ENCODE measurements at regions not wholly inside any gene's neighbourhood (a gene's known extent, or its start where the extent isn't known, plus 50 kb on each side); places are given as distances from the start of the nearest gene placed in this dataset.
A peak's percentile ranks its signal among the peaks of the same experiment; 100 is the strongest.

DNA sequence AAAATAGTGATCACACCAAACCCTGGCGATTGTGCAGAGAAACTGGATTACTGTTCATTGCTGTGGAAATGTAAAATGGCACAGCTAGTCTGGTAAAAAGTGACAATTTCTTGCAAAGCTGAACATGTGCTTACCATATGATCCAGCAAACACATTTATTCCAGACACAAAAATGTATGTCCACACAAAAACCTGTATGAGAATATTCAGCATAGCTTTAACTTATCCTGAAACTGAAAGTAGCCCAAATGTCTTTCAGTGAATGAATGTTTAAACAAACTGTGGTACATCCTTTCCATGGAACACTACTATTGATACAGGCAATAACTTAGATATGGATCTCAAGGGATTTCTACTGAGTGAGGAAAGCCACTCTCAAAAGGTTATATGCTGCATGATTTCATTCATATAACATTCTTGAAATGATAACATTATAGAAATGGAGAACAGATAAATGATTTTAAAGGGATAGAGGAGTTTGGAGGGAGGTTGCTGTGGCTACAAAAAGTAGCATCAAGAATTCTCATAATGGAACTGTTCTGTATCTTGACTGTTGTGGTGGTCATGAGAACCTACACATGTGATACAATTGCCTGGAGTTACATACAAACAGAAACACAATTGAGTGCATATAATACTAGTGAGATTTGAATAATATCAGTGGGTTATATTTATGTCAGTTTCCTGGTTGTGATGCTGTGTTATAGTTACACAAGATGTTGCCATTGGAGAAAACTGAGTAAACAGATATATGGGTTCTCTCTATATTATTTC is 70.7 kb upstream of the DPH6 start:
- TF ChIP-seq, protein P1, sequence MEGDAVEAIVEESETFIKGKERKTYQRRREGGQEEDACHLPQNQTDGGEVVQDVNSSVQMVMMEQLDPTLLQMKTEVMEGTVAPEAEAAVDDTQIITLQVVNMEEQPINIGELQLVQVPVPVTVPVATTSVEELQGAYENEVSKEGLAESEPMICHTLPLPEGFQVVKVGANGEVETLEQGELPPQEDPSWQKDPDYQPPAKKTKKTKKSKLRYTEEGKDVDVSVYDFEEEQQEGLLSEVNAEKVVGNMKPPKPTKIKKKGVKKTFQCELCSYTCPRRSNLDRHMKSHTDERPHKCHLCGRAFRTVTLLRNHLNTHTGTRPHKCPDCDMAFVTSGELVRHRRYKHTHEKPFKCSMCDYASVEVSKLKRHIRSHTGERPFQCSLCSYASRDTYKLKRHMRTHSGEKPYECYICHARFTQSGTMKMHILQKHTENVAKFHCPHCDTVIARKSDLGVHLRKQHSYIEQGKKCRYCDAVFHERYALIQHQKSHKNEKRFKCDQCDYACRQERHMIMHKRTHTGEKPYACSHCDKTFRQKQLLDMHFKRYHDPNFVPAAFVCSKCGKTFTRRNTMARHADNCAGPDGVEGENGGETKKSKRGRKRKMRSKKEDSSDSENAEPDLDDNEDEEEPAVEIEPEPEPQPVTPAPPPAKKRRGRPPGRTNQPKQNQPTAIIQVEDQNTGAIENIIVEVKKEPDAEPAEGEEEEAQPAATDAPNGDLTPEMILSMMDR (IDR thresholded peaks at IDR 0.05; ENCODE audit: low read depth, low read length, missing control alignments), result no peak
- H3K4me3 ChIP-seq (ENCODE audit: low read depth, low read length), result no peak overlapping the region
- no peak for DNase-seq (ENCODE audit: low read depth)
- in situ Hi-C loops (cut with HindIII; ENCODE audit: low sequenced_read_pairs), result no loop called here

DNA sequence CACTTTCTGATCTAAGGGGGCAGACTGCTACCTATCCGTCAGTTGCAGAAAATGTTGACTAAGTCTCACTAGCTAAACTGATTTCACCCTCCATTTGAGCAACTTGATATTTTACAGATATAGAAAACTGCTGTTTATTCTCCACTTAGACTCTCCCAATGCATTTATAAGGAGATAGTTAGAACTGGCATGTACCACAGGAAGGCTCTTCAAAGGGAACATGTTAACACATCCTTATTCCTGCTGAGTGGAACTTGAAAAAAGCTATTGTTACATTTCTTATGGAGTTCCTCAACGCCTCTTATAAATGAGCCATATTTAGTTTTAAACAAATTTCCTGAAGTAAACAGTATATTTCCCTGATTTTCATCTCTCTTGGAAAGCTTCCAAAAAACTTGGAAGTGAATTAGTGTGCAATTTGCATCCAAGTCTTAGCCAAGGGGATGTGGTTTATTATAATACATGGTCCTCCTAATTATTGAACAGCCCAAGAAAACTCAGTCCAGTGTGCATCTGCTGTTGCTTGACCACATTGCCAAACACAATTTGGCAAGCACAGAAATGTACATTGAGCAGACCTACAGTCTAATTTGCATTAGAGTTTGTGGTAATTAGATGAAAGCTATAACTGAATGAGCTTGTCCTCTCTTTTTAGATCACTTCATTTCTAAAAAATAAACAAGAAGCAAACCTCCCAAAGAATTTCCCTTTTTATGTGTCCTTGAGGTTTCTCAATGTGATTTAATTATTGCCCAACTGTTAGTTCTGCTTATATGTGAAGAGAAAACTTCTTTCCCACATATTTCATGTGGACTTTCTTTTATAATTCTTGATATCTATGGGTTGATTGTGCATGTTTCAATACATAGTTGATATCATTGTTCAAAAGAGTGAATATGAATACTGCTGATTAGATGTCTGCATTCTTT is 72.6 kb upstream of the DPH6 start:
- DNase-seq (ENCODE audit: low read depth), result peak; percentile 26
- H3K4me3 ChIP-seq (ENCODE audit: low read depth, low read length), result no peak overlapping the region
- in situ Hi-C loops (cut with HindIII; ENCODE audit: low sequenced_read_pairs), result no loop called here
- TF ChIP-seq, protein P1 (IDR thresholded peaks at IDR 0.05; ENCODE audit: low read depth, low read length, missing control alignments), result no peak

DNA sequence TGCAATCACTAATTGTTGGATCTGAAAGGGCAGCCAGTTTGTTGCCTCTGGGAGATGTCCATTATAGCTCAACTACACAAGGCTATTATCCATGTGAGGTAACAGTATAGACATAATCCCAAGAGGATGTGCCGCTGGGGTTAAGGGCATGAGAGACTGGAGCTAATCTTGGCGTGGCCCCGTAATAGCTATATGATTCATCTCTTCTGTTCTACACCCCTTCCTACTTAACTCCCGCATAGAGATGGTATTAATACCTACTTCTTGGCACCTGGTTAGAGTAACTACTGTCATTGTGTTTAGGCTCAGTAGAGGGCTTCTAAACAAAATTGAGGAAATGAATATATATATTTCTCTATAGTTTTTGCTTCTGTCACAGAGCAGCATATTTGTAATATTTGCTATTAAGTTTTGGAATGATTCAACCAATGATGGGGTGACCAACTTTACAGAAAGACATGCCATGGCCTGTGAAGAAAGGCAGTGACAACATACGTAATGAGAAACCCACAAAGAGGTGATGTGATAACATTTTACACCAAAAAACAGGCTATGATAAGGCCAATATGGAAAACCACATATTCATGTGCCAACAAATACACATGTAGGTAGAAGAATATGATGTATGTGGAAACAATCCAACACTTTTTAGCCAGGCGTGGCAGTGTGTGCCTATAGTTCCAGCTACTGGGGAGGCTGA is 76.8 kb upstream of the DPH6 start:
- no peak overlapping the region for H3K4me3 ChIP-seq (ENCODE audit: low read depth, low read length)
- DNase-seq (ENCODE audit: low read depth), result no peak
- in situ Hi-C loops (cut with HindIII; ENCODE audit: low sequenced_read_pairs), result no loop called here
- TF ChIP-seq, protein P1 (IDR thresholded peaks at IDR 0.05; ENCODE audit: low read depth, low read length, missing control alignments), result no peak

DNA sequence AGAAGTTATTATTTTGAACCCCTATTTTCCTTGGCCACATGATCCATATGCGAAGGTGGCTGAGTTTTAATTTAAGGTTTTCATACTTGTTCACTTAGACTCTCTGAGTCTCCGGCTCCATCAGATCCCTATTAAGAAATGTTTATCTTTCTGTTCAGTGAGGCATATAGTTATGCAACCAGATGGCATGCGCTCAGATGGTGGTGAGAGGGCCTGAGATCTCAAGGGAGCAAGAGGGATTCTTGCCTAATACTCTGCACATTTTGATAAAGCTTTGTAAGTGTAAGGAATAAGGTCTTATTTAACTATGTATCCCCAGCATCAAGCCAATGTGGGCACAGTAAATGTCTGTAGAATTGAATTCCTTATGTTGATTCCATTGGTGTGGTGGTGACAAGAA is 78.9 kb upstream of the DPH6 start:
- DNase-seq (ENCODE audit: low read depth), result peak; percentile 59

DNA sequence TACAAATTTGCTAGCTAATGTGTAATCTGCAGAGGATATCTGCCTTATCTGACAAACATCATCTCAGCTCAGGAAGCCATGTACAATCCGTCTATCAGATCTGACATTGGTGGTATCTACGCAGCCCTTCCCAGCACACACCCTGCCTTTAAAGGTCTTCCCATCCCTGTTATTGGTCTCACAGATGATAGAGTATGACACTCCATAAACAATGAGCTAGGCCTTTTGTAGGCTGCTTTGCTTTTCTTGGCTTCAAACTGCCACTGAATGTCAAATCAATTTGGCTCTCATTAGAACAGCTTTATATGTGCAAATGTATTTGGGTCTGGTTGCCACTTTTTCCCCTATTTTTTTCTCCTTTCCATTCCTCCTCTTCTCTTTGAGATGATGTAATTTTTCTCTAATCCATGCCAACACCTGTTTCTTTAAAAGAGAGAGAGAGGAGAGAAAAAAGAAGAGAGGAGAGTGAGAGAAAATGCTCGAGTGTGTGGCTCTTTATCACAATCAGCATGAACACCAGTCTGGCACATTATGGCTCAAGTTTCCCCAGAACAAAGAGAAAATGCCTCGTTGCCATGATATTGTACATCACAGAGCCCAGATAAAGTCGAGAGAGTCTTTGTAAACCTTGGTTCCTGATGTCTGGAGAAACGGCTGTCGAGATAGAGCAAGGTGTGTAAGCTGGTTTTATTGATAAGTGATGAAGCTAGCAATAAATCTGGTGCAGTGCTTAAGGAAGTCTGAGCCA is 80.8 kb upstream of the DPH6 start:
- no peak overlapping the region for H3K4me3 ChIP-seq (ENCODE audit: low read depth, low read length)
- no peak for DNase-seq (ENCODE audit: low read depth)
- in situ Hi-C loops (cut with HindIII; ENCODE audit: low sequenced_read_pairs), result no loop called here

More for the DNA sequence above, 78.9 kb upstream of the DPH6 start:
- TF ChIP-seq, protein P1 (IDR thresholded peaks at IDR 0.05; ENCODE audit: low read depth, low read length, missing control alignments), result no peak
- no peak overlapping the region for H3K4me3 ChIP-seq (ENCODE audit: low read depth, low read length)
- in situ Hi-C loops (cut with HindIII; ENCODE audit: low sequenced_read_pairs), result no loop called here

More for the DNA sequence above, 80.8 kb upstream of the DPH6 start:
- TF ChIP-seq, protein P1 (IDR thresholded peaks at IDR 0.05; ENCODE audit: low read depth, low read length, missing control alignments), result no peak
